OCI-LY1 (cell line): ENCODE measurements at regions not wholly inside any gene's neighbourhood (a gene's known extent, or its start where the extent isn't known, plus 50 kb on each side); places are given as distances from the start of the nearest gene placed in this dataset.

ENCODE experiments used
- CTCF ChIP-seq: fragments of 200-600 bp; sonication (generic), shearing (Covaris generic); IDR thresholded peaks from 2 replicates; pipeline ENCODE4 v1.5.1; 2017; ENCODE audit warnings: mild to moderate bottlenecking, antibody characterized with exemption, low read length, moderate library complexity, mixed read lengths
- EZH2 ChIP-seq: fragments of 200-600 bp; sonication (generic), shearing (Covaris generic); IDR thresholded peaks from 2 replicates; pipeline ENCODE4 v1.8.0; 2017; ENCODE audit warnings: borderline replicate concordance, mixed run types, mild to moderate bottlenecking, antibody characterized with exemption, low read length, moderate library complexity, mixed read lengths

GRCh38 chr17:6208608-6209180 lies 138.5 kb downstream of the WSCD1 start:
- TF ChIP-seq CTCF = no peak
- no peak for TF ChIP-seq EZH2
